ENCODE measurements at regions not wholly inside any gene's neighbourhood (a gene's known extent, or its start where the extent isn't known, plus 50 kb on each side); places are given as distances from the start of the nearest gene placed in this dataset.

GRCh38 chr11:69941546-69942332, 122.5 kb upstream of the FGF3 start:
- TF ChIP-seq EP300 (IDR thresholded peaks at IDR 0.05) (no peak), USF2 (IDR thresholded peaks at IDR 0.05) (no peak), HOXA7 (CRISPR knock-in tag; IDR thresholded peaks at IDR 0.05) (no peak), MAX (IDR thresholded peaks at IDR 0.05) (no peak), CTCF (IDR thresholded peaks at IDR 0.05) (no peak), POLR2A (IDR thresholded peaks at IDR 0.05; ENCODE audit: low read length) (no peak), NFE2L2 (conservative IDR thresholded peaks at IDR 0.05; ENCODE audit: low read length) (no peak)

Data from A549 (cell line).